ENCODE measurements at regions not wholly inside any gene's neighbourhood (a gene's known extent, or its start where the extent isn't known, plus 50 kb on each side); places are given as distances from the start of the nearest gene placed in this dataset.

DNA sequence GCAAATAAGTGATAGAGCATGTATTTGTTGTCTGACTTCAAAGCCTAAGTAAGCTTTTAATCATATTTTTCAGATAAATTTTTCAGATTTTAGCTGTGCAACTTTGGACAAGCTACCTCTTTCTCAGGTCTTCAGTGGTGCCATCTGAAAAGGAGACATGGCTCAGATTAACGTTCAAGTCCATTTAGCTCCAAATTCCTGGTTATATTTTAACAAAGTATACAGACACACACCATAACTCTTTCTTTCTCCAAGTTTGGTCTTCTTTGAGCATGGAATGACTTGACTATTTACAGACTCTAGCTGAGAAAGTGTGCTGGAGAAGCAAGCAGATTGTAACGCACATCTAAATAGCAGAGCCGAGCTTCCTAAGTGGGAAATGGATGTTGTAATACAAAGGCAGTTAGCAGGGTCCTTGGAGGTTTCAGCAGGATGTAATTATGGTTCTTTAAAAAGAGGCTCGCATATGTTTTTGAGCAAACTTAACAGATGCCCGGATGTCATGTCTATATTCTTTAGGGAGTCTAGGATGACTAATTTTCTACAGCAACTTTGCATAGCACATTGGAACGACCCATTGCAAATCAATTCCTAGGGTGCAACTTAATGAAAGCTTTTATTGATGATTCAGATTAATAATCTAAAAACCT lies 128.1 kb upstream of the E2F8 start:
- H3K4me1 ChIP-seq (ENCODE audit: control insufficient read depth, extremely low read depth, insufficient read depth, low read length) = peaks cover 87% of the 10 kb centered on the region
- intact Hi-C loops (cut with micrococcal nuclease) (no loop called here), dilution Hi-C loops (cut with MboI; ENCODE audit: extremely low pct_ligation_motif_present, low sequenced_read_pairs) (no loop called here)
- DNase-seq (ENCODE audit: low read depth, low spot score) = peak; percentile 45
- no TSS peak for BruUV-seq (replicated peaks)
- no peak overlapping the region for H2AFZ ChIP-seq (ENCODE audit: low read depth, low read length)
- peak; percentile 20 for TF ChIP-seq FOS (IDR thresholded peaks at IDR 0.05; ENCODE audit: borderline replicate concordance, insufficient read depth, low read length)
- peak; percentile 3 for TF ChIP-seq JUN (IDR thresholded peaks at IDR 0.05; ENCODE audit: borderline replicate concordance, insufficient read depth, insufficient read length, low read depth)
- TF ChIP-seq, protein P1, sequence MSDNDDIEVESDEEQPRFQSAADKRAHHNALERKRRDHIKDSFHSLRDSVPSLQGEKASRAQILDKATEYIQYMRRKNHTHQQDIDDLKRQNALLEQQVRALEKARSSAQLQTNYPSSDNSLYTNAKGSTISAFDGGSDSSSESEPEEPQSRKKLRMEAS (IDR thresholded peaks at IDR 0.05; ENCODE audit: insufficient read depth, insufficient read length) = no peak
- H3K4me2 ChIP-seq (ENCODE audit: insufficient read depth, low read length) = peak overlapping the region; percentile 74
- CTCF ChIA-PET = interaction anchor here (0.6 to 4.1 kb wide), 10 partner anchors 11 to 535 kb away, joined by 3 to 21 read pairs (median 3); no protein-coding TSS in a partner anchor
- no peaks in the 10 kb centered on the region for H3K79me2 ChIP-seq (ENCODE audit: control insufficient read depth, insufficient read depth, low read length)
- no peak overlapping the region for H3K4me3 ChIP-seq (replicated peaks in 1 of 3; ENCODE audit: insufficient read depth in 1 of 3, low read depth in 1 of 3, low read length in 3 of 3)
- H3K27me3 ChIP-seq (ENCODE audit: control insufficient read depth in 2 of 2, insufficient read depth in 2 of 2, low read length in 2 of 2) = no peaks in the 10 kb centered on the region
- H3K27ac ChIP-seq (ENCODE audit: insufficient read depth, low read depth, low read length) = peak overlapping the region; percentile 91
- no peaks in the 10 kb centered on the region for H3K9me1 ChIP-seq (replicated peaks; ENCODE audit: control insufficient read depth, extremely low read depth, insufficient read depth, low read length)
- POLR2A ChIA-PET = interaction anchor here (0.6 kb wide), 1 partner anchor 82 kb away, joined by 3 read pairs; no protein-coding TSS in a partner anchor
- H3K36me3 ChIP-seq (ENCODE audit: control insufficient read depth in 2 of 2, extremely low read depth in 1 of 2, insufficient read depth in 2 of 2, low read length in 2 of 2) = no peaks in the 10 kb centered on the region
- no peaks in the 10 kb centered on the region for H4K20me1 ChIP-seq (replicated peaks; ENCODE audit: control insufficient read depth, extremely low read depth, insufficient read depth, low read length)
- peak overlapping the region; percentile 58 for H3K9ac ChIP-seq (replicated peaks; ENCODE audit: extremely low read depth, insufficient read depth, low read length)
- FAIRE-seq = peak; percentile 28
- H3K9me3 ChIP-seq (replicated peaks; ENCODE audit: control insufficient read depth, insufficient read depth, low read length) = no peaks in the 10 kb centered on the region

DNA sequence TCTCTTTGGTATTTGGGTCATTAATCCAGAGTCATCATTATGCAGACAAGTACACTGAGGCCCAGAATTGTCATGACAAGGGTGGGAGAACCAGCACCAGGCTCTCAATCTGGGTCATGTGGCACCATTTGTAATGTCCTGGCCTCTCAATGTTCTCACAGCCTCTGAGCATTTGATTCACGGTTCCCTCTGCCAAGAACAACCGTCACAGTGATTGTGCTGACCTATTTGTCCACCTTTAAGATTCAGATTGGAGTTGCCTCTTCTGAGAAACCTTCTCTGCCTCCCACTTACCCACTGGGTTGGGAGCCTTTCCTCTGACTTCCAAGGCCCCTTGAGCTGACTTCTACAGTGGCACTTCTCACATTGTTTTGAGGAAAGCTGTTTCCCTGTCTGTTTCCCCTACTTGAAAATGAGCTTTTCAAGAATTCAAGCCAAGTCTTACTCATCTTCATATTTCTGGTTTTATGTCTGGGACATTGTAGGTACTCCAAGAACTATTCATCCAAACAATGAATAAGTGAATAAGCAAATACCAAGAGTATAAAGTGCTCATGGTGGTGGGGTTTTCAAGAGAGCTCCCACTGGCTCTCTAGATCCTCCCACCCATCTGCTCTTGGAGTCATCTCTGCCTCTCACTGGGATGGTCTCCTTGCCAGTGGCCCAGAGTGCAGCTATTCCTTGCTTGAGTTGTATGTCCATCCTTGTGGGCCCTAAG lies 126.4 kb upstream of the E2F8 start:
- dilution Hi-C loops (cut with MboI; ENCODE audit: extremely low pct_ligation_motif_present, low sequenced_read_pairs) (no loop called here), intact Hi-C loops (cut with micrococcal nuclease) (no loop called here)
- Histone ChIP-seq H3K9me1 (replicated peaks; ENCODE audit: control insufficient read depth, extremely low read depth, insufficient read depth, low read length) (no peaks in the 10 kb centered on the region), H3K9ac (replicated peaks; ENCODE audit: extremely low read depth, insufficient read depth, low read length) (peak overlapping the region; percentile 8), H2AFZ (ENCODE audit: low read depth, low read length) (peak overlapping the region; percentile 64), H3K36me3 (ENCODE audit: control insufficient read depth in 2 of 2, extremely low read depth in 1 of 2, insufficient read depth in 2 of 2, low read length in 2 of 2) (no peaks in the 10 kb centered on the region), H3K4me3 (replicated peaks in 1 of 3; ENCODE audit: insufficient read depth in 1 of 3, low read depth in 1 of 3, low read length in 3 of 3) (no peak overlapping the region), H3K9me3 (replicated peaks; ENCODE audit: control insufficient read depth, insufficient read depth, low read length) (no peaks in the 10 kb centered on the region), H3K27ac (ENCODE audit: insufficient read depth, low read depth, low read length) (peak overlapping the region; percentile 68), H4K20me1 (replicated peaks; ENCODE audit: control insufficient read depth, extremely low read depth, insufficient read depth, low read length) (no peaks in the 10 kb centered on the region), H3K27me3 (ENCODE audit: control insufficient read depth in 2 of 2, insufficient read depth in 2 of 2, low read length in 2 of 2) (no peaks in the 10 kb centered on the region), H3K4me2 (ENCODE audit: insufficient read depth, low read length) (no peak overlapping the region), H3K79me2 (ENCODE audit: control insufficient read depth, insufficient read depth, low read length) (no peaks in the 10 kb centered on the region), H3K4me1 (ENCODE audit: control insufficient read depth, extremely low read depth, insufficient read depth, low read length) (peaks cover 86% of the 10 kb centered on the region)
- DNase-seq (ENCODE audit: low read depth, low spot score) = peak; percentile 59
- CTCF ChIA-PET = interaction anchor here (0.7 to 4.1 kb wide), 9 partner anchors 9 to 82 kb away, joined by 3 to 21 read pairs (median 5); no protein-coding TSS in a partner anchor
- TF ChIP-seq, protein P1 (IDR thresholded peaks at IDR 0.05; ENCODE audit: insufficient read depth, insufficient read length) = no peak
- TF ChIP-seq FOS (IDR thresholded peaks at IDR 0.05; ENCODE audit: borderline replicate concordance, insufficient read depth, low read length) (peak; percentile 52), POLR2AphosphoS5 (IDR thresholded peaks at IDR 0.05; ENCODE audit: insufficient read depth, low read depth, low read length) (no peak), GATA2 (IDR thresholded peaks at IDR 0.05; ENCODE audit: insufficient read depth, insufficient read length, low read depth, low read length) (no peak), EZH2 (IDR thresholded peaks at IDR 0.05; ENCODE audit: borderline replicate concordance, low read depth, low read length, severe bottlenecking) (no peak), POLR2A (IDR thresholded peaks at IDR 0.05; ENCODE audit: low read depth, low read length) (no peak)
- no TSS peak for BruUV-seq (replicated peaks)
- POLR2A ChIA-PET = no interaction called here
- FAIRE-seq = peak; percentile 4

All from endothelial cell of umbilical vein (primary cell).